HG02943 (cell line): ENCODE measurements at regions not wholly inside any gene's neighbourhood (a gene's known extent, or its start where the extent isn't known, plus 50 kb on each side); places are given as distances from the start of the nearest gene placed in this dataset.

Experiments used
- ATAC-seq: cut with Tn5 transposase; IDR thresholded peaks from one replicate; pipeline ENCODE4 v1.9.1; 2021; ENCODE audit warnings: mild to moderate bottlenecking, low read depth, moderate library complexity; ENCODE audit not compliant: unreplicated experiment

DNA sequence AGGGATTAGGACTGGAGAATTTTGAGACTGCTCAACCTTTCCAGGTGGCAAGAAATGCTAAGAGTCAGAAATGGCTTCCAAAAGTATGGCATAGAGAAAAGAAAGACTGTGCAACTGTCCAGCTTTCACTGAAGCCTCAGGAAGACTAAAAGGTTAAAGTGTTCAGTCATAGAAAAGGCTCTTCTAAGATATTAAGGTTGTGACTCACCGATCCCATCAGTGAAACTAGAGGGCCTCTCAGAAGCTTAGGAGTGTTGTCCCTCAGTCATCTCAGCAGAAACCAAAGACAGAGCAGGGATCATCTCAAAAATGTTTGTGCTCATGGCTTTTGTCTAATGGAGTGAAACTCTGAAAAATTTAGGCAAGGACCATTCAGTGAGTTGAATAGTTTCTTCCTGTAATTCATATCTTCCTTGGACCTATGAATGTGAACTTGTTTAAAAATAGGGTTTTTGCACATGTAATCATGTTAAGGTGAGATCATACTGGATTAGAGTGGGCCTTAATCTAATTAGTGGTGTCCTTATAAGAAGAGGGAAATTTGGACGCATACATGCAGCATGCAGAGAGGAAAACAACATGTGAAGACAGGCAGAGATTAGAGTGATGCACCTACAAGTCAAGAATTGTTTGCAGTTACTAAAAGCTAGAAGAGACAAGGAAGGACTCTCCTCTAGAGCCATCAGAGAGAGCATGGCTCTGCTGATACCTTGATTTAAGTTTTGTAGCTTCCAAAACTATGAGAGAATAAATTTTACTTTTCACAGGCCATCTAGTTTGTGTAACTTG lies 71.3 kb downstream of the RPE65 start:
- ATAC-seq = no peak

GRCh38 chr1:68377098-68377497 lies 72.7 kb downstream of the RPE65 start:
- no peak for ATAC-seq

GRCh38 chr1:68376441-68376840 lies 73.3 kb downstream of the RPE65 start:
- no peak for ATAC-seq

- ATAC-seq = no peak
Observed at GRCh38 chr1:68375919-68376318, 73.8 kb downstream of the RPE65 start.

DNA sequence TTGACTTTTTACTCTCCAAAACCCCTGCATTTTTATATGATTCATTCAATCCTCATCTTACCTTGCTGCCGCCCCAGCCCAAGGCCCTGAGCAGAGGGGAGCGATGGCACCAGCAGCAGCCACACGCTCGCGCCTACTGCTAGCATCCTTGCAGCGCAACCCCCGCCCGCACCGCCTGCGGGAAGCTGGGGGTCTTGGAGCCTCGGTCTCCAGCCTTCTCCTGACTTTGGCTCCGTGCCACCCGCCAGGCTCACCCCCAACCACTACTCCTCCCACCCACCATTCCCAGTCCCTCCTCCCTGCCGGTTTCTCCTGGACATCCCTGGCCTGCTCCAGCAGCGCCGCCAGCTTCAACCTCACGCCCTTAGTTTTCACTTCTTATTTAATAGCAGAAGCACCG lies 76.6 kb downstream of the RPE65 start:
- ATAC-seq = no peak

GRCh38 chr1:68372487-68372886 lies 77.3 kb downstream of the RPE65 start:
- no peak for ATAC-seq

- no peak for ATAC-seq
Observed at GRCh38 chr1:68370101-68370915, 79.4 kb downstream of the RPE65 start.

GRCh38 chr1:68366572-68366971 lies 83.2 kb downstream of the RPE65 start:
- no peak for ATAC-seq

- no peak for ATAC-seq
Observed at GRCh38 chr1:68365709-68366382, 83.9 kb downstream of the RPE65 start.

DNA sequence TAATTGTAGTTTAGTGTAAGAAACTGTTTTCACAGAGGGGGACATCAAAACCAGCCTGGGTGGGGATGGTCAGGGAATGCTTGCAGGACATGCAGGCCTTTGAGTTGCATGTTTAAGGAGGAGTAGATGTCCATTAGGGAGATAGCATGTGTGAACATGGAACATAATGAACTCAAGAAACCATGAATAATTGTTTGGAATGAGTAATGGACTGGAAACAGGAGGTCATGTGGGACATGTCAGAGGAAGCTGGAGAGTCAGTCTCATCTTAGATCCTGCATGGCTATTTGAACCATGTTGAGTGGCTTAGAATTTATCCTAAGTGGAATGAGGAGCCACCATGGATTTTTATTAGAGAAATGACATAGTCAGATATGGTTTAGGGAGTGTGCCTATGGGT lies 86.4 kb downstream of the RPE65 start:
- no peak for ATAC-seq

DNA sequence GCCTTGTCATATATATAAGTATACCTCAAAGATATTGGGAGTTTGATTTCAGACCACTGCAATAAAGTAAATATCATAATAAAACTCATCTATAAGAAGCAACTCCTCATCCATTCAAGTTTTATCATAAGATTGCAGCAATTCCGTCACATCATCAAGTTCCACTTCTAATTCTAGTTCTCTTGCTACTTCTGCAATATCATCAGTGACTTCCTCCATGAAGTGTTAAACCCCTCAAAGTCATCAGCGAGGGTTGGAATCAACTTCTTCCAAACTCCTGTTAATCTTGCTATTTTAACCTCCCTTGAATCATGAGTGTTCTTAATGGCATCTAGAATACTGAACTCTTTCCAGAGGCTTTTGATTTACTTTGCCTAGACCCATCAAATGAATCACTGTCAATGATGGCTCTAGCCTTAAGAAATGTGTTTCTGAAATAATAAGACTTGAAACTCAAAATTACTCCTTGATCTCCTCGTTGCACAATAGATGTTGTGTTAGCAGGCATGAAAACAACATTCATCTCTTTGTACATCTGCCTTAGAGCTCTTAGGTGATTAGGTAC lies 88.3 kb downstream of the RPE65 start:
- ATAC-seq = no peak

GRCh38 chr1:68359045-68359444 lies 90.7 kb downstream of the RPE65 start:
- no peak for ATAC-seq

DNA sequence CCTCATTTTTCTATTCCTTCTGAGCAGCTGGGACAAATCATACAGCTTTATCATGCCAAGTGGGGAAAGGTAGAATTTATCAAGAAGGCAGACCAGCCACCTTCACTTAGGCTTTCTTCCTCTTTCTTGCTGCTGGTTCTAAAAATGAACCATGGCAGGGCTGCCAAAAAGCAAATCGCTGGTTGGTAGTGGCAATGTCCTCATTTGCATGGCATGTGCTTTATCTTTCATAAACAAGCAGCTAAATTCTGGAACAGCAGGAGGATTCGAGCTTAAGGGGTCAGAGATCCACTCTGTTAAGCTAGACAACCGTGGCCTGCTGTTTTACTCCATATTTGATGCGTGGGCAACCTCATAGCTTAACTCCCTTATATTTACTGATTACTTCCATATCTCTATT lies 91.3 kb downstream of the RPE65 start:
- no peak for ATAC-seq

DNA sequence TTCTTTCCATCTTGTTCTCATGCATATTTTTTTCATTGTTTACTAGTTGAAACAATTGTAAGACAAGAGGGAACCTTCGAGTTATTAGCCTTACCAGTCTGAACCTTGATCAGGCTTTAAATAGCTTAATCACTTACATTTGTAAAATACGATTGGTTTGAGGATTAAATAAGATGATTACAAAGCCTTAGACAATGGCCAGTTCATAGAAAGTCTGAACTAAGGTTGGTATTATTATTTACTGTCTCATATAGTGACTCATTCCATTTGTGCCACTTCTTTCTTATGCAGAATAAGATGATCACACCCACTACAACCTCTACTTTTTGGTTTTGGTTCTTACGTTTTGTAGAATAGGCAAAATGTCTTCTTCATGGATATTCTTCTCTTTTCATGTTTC lies 94.1 kb downstream of the RPE65 start:
- no peak for ATAC-seq

DNA sequence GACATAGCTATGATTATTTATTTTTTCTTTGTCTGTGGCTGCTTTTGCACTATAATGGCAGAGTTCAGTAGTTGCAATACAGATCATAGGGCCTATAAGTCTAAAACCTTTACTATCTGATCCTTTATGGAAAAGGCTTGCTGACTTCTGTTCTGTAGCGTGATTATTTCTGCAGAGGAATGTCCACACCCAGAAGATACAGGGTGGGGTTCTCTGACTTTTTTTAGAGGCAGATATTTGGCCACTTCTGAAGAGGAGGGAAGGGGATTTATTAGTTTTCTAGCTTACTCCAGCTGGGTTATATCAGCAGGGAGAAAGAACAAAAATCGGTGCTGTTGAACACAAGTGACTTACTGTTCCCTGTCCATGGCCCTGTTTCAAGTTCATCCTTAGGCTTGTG lies 97.6 kb downstream of the RPE65 start:
- no peak for ATAC-seq

- ATAC-seq = peak; percentile 94
Observed at GRCh38 chr1:68347415-68347814, 102.3 kb downstream of the RPE65 start.

DNA sequence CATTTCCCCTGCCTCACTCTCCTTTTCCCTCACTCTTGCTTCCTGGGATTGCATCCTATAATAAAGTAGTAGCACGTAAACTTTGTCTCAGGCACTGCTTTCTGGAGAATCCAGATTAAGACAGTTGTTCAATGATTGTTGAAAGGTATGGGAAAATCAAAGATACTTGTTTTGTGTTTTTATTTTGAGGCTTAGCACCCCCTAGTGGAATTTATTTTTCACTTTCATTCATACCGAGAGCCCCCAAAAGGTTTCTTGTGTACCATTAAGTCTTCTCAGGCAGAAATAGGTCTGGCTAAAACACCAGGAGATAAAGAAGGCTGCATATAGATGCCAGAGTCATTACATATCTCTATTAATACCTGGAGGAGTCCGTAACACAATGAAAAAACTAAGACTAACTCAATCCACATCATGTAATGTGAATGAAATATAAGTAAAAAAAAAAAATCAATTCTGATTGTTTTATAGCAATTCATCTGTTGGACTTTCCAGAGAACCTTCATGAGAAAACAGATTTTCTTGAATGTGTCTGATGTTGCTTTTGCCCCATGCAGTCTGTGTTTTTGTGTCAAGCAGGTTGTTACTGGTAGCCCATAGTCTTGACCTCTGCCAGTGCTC lies 103.5 kb downstream of the RPE65 start:
- no peak for ATAC-seq

- no peak for ATAC-seq
Observed at GRCh38 chr1:68344208-68344607, 105.5 kb downstream of the RPE65 start.

DNA sequence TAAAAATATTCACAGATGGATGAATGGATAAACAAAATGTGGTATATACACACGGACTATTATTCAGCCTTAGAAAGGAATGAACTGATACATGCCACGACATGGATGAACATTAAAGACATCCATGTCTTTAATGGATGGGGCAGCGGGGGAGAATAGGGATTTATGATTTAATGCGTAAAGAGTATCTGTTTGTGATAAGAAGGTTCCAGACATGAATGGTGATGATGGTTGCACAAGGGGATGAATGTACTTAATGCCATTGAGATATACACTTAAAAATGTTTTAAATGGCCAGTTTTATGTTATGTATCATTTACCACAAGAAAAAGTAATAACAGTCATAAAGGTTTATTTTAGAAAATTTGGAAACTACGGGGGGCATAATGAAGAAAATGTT lies 108.6 kb upstream of the WLS start:
- ATAC-seq = no peak

DNA sequence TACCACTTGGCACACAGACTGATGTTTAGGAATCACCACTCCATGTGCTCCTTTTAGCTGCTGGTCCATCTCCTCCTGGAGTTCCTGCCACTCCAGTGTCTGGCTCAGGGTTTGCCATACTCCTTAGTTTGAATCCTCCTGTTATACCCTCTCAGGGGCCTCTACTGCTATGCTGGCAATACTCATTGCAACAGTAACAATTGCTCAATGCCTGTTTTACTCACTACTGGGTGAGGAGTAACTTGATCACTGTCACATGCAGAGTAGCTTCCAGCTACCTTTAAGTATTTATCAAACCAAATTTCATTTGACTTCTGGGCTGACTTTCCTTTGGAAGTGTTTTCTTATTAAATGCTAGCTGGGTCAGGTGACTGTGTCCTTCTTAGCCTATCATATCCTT lies 107.2 kb upstream of the WLS start:
- no peak for ATAC-seq

DNA sequence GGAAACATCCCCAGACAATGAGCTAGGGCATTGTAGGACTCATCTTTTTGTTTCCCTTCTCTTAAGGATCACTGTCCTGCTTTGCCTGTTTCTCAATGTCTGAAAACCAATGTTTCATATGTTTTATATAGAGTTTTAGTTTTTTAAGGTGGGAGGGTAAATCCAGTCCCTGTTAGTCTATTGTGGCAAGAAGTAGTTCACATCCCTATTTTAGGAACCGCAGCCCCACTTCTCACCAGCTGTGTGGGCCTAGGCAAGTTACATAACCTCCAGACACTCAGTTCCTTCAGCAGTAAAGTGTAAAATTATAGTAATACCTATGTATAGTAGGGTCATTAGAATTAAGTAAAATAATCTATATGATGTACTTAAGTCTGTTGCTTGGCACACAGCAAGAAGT lies 105.8 kb upstream of the WLS start:
- ATAC-seq = no peak
